ENCODE measurements at regions not wholly inside any gene's neighbourhood (a gene's known extent, or its start where the extent isn't known, plus 50 kb on each side); places are given as distances from the start of the nearest gene placed in this dataset.

GRCh38 chr6:101212640-101213039 lies 180.9 kb upstream of the GRIK2 start:
- DNase-seq (ENCODE audit: low spot score), result no peak

- DNase-seq (ENCODE audit: low spot score), result no peak
These were observed 171.5 kb upstream of the GRIK2 start for GRCh38 chr6:101222007-101222406.

DNA sequence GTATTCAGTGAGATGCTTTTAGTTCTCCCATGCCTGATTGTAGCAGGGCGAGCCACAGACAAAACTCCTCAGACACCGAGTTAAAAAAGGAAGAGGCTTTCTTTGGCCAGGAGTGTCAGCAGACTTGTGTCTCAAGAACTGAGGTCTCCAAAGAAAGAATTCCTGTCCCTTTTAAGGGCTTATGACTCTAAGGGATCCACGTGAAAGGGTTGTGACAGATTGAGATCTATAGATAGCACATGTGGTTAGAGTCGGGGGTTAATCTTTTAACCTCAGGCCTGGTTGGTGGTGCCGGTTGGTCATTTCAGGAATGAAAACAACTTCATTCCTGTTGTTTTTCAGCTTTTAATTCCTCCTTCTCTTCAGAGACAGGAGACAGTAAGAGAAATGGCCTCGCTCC lies 168.8 kb upstream of the GRIK2 start:
- DNase-seq (ENCODE audit: low spot score), result no peak

DNA sequence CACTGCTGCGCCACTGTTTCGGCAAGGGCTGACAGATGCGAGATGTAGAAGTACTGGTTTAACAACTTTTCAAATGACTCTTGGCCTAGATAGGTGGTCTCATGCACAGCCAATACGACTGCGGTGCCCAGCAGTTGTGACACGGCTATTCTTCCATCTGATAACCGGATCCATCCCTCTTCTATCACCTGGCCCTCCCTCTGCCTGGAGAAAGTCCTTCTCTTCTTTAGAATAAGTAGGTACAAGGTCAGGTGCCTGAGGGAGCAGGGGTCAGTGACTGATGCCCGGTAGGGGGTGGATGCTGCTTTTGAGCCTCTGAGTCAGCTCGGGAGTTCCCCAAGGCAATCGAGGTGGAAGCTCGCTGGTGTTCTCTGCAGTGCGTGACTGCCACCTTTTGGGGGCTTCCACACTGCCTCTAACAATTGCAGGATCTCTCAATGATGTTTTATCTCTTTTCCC lies 166.8 kb upstream of the GRIK2 start:
- no peak for DNase-seq (ENCODE audit: low spot score)

GRCh38 chr6:101230866-101231265 lies 162.6 kb upstream of the GRIK2 start:
- no peak for DNase-seq (ENCODE audit: low spot score)

DNA sequence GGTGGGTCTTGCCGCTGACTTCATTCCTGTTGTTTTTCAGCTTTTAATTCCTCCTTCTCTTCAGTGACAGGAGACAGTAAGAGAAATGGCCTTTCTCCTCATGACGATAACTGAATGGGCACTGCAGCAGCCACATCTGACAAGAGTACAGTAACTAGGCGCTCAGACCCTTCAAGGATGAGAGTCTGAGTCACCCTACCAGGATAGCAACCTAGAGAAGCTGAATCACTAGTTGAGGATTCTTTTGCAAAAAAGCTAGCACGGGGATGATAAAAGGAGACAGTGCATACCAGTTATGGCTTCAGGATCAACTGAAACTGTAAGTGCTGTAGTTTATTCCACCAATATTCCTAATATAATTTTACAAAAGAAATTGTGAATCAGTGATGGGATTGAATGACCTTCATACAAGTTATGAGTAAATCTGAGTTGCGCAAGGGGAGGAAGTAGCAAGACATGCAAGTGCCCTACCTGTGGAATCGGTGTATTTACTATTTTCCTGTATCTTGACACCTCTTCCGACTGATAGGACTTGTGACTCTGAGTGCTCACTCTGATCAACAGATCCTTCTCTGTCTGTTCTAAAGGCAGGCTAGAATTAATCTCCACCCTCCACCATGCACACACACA lies 161.8 kb upstream of the GRIK2 start:
- no peak for DNase-seq (ENCODE audit: low spot score)

- DNase-seq (ENCODE audit: low spot score), result no peak
These were observed 160.5 kb upstream of the GRIK2 start for GRCh38 chr6:101232961-101233360.

- no peak for DNase-seq (ENCODE audit: low spot score)
These were observed 156.8 kb upstream of the GRIK2 start for GRCh38 chr6:101236709-101237108.

- no peak for DNase-seq (ENCODE audit: low spot score)
These were observed 152.1 kb upstream of the GRIK2 start for GRCh38 chr6:101241442-101241841.

DNA sequence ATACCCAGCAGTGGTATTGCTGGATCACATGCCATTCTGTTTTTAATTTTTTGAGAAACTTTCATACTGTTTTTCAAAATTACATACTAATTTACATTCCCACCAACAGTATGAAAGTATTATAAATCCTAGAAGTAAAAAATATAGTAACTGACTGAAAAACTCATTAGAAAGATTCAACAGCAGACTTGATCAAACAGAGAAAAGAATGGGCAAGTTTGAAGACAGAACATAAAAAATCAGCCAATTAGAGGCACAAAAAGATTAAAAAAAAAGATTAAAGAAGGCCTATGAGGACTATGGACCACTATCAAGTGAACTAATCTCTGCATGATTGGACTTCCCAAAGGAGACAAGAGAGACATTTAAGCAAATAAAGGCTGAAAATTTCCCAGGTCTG lies 144.0 kb upstream of the GRIK2 start:
- no peak for DNase-seq (ENCODE audit: low spot score)

- no peak for DNase-seq (ENCODE audit: low spot score)
These were observed 136.3 kb upstream of the GRIK2 start for GRCh38 chr6:101257163-101257562.

DNA sequence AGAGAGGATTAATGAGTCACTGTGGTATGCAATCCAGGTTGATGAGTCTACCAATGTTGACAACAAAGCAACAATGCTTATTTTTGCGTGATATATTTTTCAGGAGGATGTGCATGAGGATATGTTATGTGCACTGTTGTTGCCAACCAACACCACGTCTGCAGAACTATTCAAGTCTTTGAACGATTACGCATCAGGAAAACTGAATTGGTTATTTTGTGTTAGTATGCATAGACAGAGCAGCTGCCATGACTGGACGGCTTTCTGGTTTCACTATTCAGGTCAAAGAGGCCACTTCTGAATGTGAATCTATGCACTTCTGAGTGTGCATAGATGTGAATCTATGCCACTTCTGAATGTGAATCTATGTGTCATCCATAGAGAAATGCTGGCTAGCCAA lies 134.0 kb upstream of the GRIK2 start:
- DNase-seq (ENCODE audit: low spot score), result no peak

DNA sequence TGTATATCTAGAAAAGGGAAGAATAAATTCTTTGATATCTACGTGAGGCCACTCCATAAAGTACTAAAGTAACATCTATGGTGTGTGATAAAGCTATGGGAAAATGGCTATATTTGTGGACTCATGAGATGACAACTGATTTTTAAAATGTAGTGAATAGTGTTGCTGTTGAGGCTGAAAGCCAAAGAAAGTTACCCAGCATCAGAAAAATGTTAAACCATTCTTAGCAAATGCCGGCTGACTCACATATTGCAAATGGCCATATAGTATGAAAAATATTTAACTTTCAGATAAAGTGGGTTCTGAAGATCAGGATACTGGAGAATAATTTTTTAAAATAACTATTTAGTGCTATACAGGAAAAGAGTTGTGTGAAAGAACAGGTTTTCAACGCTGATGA lies 129.9 kb upstream of the GRIK2 start:
- DNase-seq (ENCODE audit: low spot score), result no peak

DNA sequence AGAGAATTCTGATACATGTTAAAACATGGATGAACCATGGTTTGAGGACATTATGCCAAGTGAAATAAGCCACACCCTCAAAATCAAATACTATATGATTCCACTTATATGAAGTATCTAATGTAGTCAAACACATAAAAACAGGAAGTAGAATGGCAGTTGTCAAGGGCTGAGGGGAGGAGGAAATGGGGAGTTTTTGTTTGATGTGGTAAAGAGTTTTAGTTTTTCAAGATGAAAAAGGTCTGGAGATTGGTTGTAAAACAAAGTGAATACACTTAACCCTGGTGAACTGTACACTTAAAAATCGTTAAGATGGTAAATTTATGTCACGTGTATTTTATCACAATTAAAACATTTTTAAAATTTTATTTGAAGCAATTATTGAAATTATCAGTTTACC lies 127.4 kb upstream of the GRIK2 start:
- DNase-seq (ENCODE audit: low spot score), result no peak

GRCh38 chr6:101268541-101268940 lies 125.0 kb upstream of the GRIK2 start:
- no peak for DNase-seq (ENCODE audit: low spot score)

DNA sequence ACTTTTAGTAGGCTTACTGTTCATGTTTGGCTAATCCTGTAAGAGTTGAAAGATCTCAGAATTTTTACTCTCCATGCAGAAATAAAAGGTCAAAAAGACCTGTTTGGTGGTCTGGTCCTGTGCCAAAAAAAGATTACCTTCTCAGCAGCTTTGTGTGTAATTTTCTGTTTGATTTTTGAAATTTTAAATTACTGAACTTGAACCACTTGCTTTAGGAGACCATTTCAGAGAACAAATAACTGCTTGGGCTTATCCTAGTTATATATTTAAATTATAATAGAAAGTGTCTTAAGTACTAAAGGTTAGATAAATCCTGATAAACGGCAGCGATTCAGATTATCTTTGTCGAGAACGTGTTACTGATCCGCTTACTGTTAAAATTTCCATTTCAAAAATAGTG lies 118.3 kb upstream of the GRIK2 start:
- DNase-seq (ENCODE audit: low spot score), result no peak

DNA sequence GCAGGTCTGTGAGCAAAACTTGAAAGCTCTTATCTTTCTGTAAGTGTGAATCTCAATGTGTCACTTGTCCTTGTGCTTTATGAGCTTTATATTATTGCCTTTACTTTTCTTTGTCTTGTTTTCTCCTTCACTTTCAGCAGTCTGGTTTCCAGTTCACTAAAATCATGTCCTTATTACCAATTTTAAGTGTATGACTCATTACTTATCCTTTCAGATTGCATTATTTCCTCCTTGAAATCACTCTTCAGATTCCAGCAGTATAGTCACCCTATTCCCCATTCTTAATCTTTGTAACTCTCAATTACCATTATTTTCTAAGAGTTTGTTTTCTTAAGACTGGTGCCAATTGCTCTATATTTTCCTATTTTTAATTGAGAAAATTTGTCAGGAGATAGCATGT lies 117.4 kb upstream of the GRIK2 start:
- no peak for DNase-seq (ENCODE audit: low spot score)

GRCh38 chr6:101279410-101279809 lies 114.1 kb upstream of the GRIK2 start:
- no peak for DNase-seq (ENCODE audit: low spot score)

DNA sequence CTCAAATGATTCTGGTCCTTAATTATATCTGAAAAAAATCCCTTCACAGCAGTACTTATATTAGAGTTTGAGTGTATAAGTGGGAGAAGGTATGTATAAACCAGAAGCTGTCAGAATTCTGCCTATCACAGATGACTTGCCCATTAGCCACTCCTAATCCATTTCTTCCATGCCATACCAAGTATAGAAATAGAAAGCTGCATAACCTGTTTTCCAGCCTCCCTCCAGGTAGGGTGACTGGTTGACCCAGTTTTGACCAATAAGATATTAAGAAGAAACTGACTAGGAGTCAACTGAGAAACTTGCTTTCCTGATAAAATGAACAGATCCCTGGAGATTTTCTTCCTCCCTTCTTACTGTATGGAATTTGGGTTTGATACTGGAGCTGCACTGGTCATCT lies 112.2 kb upstream of the GRIK2 start:
- DNase-seq (ENCODE audit: low spot score), result peak; percentile 40

DNA sequence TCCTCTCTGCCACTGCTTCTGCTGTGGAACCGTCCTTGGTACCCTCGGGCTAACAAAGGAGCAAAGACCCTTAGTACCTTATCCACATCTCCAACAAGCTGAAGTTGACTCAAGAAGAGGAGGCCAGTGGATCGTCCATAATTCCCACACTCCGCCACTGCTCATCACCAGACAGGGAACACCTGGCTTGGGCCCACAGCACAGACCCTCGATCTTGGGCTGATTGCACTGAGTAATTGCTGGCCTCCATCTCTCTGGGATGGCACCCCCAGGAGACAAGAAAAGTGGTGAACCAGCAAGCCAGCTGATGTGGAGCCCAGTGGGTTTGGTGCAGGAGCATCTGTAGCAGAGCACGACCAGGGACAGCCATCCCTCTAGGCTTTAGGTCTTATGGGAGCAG lies 109.4 kb upstream of the GRIK2 start:
- DNase-seq (ENCODE audit: low spot score), result no peak

DNA sequence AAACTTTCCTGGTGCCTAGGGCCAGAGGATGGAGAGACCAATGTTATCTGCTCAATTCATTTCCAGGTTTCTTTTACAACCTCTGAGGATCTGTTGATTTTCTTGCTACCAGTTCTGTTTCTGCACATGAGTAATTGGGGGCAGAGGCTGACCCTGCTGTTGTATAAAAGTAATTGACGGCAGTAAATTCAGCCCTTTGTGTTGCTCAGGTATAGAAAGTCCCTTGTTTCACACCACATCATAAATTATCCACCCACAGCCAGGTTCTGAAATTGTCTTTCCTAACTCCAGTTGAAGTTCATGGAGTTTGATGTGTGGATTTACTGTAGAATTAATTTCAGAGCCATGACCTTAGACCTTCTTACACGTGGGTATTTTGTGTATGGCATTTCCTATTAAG lies 107.4 kb upstream of the GRIK2 start:
- no peak for DNase-seq (ENCODE audit: low spot score)

DNA sequence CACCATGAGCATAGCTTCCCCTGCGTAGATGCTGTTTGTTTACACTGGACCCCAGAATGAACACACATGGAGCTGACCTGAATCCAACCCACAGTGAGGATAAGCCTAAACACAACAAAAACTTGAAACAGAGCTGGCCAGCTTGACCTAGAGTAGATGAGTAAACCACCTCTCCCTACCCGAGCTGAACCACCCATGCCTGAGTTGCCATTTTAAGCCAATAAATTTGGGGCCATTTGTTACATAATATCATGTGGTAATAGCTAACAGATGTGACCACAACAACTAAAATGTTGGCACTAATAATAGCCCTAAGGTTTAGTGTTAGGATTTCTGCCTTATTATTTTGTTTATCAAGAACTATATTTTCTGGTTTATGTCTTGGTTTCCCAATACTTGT lies 103.2 kb upstream of the GRIK2 start:
- DNase-seq (ENCODE audit: low spot score), result no peak

DNA sequence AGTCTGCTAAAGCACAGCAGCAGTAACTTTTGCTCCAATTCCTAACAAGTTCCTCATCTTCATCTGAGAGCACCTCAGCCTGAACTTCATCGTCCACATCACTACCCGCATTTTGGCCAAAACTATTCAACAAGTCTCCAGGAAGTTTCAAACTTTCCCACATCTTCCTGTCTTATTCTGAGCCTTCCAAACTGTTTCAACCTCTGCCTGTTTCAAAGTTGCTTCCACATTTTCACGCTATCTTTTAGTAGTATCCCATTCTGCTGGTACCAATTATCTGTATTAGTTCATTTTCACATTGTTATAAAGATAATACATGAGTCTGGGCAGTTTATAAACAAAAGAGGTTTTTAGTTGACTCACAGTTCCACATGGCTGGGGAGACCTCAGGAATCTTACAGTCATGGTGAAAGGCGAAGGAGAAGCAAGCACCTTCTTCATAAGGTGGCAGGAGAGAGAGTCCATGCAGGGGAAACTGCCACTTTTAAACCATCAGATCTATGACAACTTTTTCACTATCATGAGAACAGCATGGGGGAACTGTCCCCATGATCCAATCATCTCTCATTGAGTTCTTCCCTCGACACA lies 99.4 kb upstream of the GRIK2 start:
- DNase-seq (ENCODE audit: low spot score), result no peak

GRCh38 chr6:101294676-101295075 lies 98.8 kb upstream of the GRIK2 start:
- no peak for DNase-seq (ENCODE audit: low spot score)
